CD4-positive, CD25-positive, alpha-beta regulatory T cell (primary cell): ENCODE measurements at regions not wholly inside any gene's neighbourhood (a gene's known extent, or its start where the extent isn't known, plus 50 kb on each side); places are given as distances from the start of the nearest gene placed in this dataset.

Source experiments
- ATAC-seq, 2 donors: fragments of 150-1000 bp; cut with Tn5 transposase; one replicate each; pipeline ENCODE4 v1.10.0; 2021; ENCODE audit warnings: low read depth in 2 of 2, moderate number of reproducible peaks in 2 of 2, moderate library complexity in 1 of 2
- DNase-seq, 3 donors: peaks; one replicate each; pipeline versions ENCODE4 v3.0.0 to v3.0.0-alpha.2; 2012 to 2022; ENCODE audit warnings: mixed read lengths in 1 of 3
- H3K27ac ChIP-seq: one replicate; pipeline ENCODE4 v1.7.0; 2013; ENCODE audit warnings: mild to moderate bottlenecking, low read length; ENCODE audit not compliant: insufficient read depth, poor library complexity, severe bottlenecking
- H3K27me3 ChIP-seq: one replicate; pipeline ENCODE4 v1.7.0; 2013; ENCODE audit warnings: low read length; ENCODE audit not compliant: control insufficient read depth, insufficient read depth
- H3K36me3 ChIP-seq: one replicate; pipeline ENCODE4 v1.7.0; 2013; ENCODE audit warnings: mild to moderate bottlenecking, low read length, moderate library complexity; ENCODE audit not compliant: control insufficient read depth, insufficient read depth
- H3K4me1 ChIP-seq: 2 replicates; pipeline ENCODE4 v1.7.0; 2013; ENCODE audit warnings: mild to moderate bottlenecking, low read length; ENCODE audit not compliant: insufficient read depth, control insufficient read depth, poor library complexity, severe bottlenecking
- H3K4me3 ChIP-seq: one replicate; pipeline ENCODE4 v1.7.0; 2013; ENCODE audit warnings: low read depth, mild to moderate bottlenecking, low read length, moderate library complexity
- H3K9me3 ChIP-seq, 2 experiments: 1 replicate in 1 of 2; 2 replicates in 1 of 2; pipeline ENCODE4 v1.7.0; 2013; ENCODE audit warnings: low read length in 2 of 2, mild to moderate bottlenecking in 1 of 2, moderate library complexity in 1 of 2; ENCODE audit not compliant: control insufficient read depth in 2 of 2
- H3K27ac Mint-ChIP-seq, 3 donors: one replicate each; pipeline ENCODE4 v1.8.0; 2020 to 2022; ENCODE audit warnings: mild to moderate bottlenecking in 3 of 3, mixed read lengths in 3 of 3, moderate library complexity in 2 of 3
- H3K27me3 Mint-ChIP-seq: one replicate; pipeline ENCODE4 v1.8.0; 2022; ENCODE audit warnings: mild to moderate bottlenecking, mixed read lengths
- H3K36me3 Mint-ChIP-seq: one replicate; pipeline ENCODE4 v1.8.0; 2020; ENCODE audit warnings: mixed read lengths
- H3K4me1 Mint-ChIP-seq, 4 donors: one replicate each; pipeline ENCODE4 v1.8.0; 2020 to 2022; ENCODE audit warnings: mixed read lengths in 4 of 4, mild to moderate bottlenecking in 1 of 4
- H3K4me3 Mint-ChIP-seq, 4 donors: one replicate each; pipeline ENCODE4 v1.8.0; 2020 to 2022; ENCODE audit warnings: mild to moderate bottlenecking in 4 of 4, mixed read lengths in 4 of 4, moderate library complexity in 3 of 4
- H3K9me3 Mint-ChIP-seq, 7 donors: one replicate each; pipeline ENCODE4 v1.8.0; 2020 to 2022; ENCODE audit warnings: mixed read lengths in 7 of 7, mild to moderate bottlenecking in 3 of 7, moderate library complexity in 2 of 7

DNA sequence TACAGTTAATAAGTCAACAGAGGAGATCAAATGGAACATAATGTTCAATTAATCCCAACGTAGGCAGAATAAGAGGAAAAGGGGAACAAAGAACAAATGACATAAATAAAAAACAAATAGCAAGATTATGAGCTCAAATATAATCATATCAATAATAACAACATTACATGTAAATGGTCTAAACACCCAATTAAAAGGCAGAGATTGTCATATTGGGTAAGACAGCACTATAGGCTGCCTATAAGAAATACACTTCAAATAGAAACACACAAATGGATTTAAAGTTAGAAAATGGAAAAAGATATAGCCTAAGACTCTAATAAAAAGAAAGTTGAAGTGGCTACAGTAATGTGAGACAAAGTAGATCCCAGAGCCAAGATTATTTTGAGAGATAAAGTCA, 126.4 kb upstream of the PTER start:
- Mint-ChIP-seq H3K27me3 (peaks cover 4% of the 10 kb centered on the region), H3K4me1 (no peaks in the 10 kb centered on the region), H3K27ac (no peak overlapping the region), H3K9me3 (peaks cover 0 to 8% (median 2%) of the 10 kb centered on the region in 7 donors), H3K36me3 (no peaks in the 10 kb centered on the region), H3K4me3 (no peak overlapping the region)
- Histone ChIP-seq H3K4me3 (no peak overlapping the region), H3K36me3 (no peaks in the 10 kb centered on the region), H3K27me3 (no peaks in the 10 kb centered on the region), H3K4me1 (no peaks in the 10 kb centered on the region), H3K9me3 (peaks cover 2 to 5% of the 10 kb centered on the region in 2 experiments), H3K27ac (no peak overlapping the region)
- no peak for ATAC-seq
- DNase-seq: no peak

DNA sequence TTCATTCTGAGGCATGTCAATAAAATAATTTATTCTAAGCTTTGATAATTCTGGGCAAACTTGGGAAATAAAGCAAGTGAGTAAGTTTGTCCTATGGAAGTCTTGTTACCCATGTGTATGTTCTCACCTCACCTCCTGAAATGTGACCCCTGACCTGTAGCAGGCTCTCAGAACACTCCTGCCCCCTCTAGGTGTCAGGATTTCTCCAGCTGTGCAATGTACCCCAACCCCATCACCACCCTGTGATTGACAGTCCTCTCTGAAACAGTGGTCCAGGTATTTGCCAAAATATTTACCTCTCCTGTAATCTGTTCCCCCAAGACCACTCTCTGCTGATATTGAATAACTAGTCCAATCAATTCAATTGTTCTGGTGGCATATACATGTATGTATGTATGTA, 122.6 kb upstream of the PTER start:
- peak in 1 of 3 donors; percentile 2 for DNase-seq
- Mint-ChIP-seq H3K27ac (no peak overlapping the region), H3K36me3 (no peaks in the 10 kb centered on the region), H3K4me1 (no peaks in the 10 kb centered on the region), H3K4me3 (no peak overlapping the region), H3K9me3 (peaks cover 0 to 8% (median 2%) of the 10 kb centered on the region in 7 donors), H3K27me3 (no peaks in the 10 kb centered on the region)
- Histone ChIP-seq H3K27me3 (no peaks in the 10 kb centered on the region), H3K36me3 (no peaks in the 10 kb centered on the region), H3K4me1 (no peaks in the 10 kb centered on the region), H3K27ac (no peak overlapping the region), H3K9me3 (peaks cover 2 to 5% of the 10 kb centered on the region in 2 experiments), H3K4me3 (no peak overlapping the region)
- ATAC-seq: no peak

DNA sequence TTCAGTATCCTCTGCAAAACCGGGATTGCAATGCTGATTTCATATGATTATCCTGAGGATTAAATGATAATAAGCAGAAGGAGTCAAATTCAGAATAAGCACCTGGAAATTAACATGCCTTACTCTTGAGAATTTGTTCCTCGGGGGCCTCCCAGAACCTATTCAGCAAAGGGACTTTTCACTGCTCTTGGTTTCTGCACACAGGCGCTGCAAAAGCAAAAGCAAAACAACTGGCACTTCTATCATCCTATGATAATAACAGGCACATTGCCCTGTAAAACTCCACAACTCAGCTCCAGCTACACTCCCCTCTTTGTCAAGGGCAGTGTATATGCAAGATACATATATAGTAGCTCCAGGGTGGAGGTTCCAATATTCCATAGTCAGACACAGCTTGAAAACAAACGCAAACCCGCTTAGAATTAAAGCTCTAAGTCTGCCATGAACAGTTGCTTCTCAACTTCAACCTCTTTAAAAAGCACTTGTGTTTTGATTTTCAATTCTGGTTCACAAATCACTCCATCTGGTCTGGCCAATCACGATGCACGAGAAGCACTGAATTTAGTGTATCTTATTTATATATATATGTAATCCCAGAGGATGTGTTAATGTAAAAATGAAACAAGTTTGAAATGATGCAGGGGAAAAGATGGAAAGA, 119.9 kb upstream of the PTER start:
- Mint-ChIP-seq H3K27me3 (no peaks in the 10 kb centered on the region), H3K27ac (no peak overlapping the region), H3K4me3 (no peak overlapping the region), H3K4me1 (no peaks in the 10 kb centered on the region), H3K36me3 (no peaks in the 10 kb centered on the region), H3K9me3 (peaks cover 0 to 1% (median 0%) of the 10 kb centered on the region in 7 donors)
- Histone ChIP-seq H3K9me3 (no peaks in the 10 kb centered on the region), H3K4me3 (no peak overlapping the region), H3K27me3 (no peaks in the 10 kb centered on the region), H3K4me1 (no peaks in the 10 kb centered on the region), H3K36me3 (no peaks in the 10 kb centered on the region), H3K27ac (no peak overlapping the region)
- DNase-seq: no peak
- no peak for ATAC-seq

DNA sequence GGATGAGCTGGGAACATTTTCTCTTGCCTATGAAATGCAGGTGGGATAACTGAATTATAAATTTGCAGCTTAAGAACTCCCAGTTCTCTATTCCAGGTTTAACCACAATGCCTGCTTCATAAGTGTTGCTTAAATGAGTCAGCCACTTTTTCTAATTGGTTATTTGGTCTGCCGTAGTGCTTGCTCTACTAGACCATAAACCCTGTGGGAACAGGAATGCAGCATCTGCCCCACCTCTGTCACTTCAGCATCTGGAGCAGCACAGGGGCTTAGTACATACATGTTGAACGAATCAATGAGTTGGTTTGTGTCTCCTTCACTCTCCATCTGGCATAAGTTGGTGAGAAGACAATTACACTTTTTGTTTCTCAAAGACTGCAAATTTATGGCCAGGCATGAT, 95.2 kb upstream of the PTER start:
- Mint-ChIP-seq H3K9me3 (no peaks in the 10 kb centered on the region), H3K4me3 (no peak overlapping the region), H3K36me3 (no peaks in the 10 kb centered on the region), H3K4me1 (no peaks in the 10 kb centered on the region), H3K27ac (no peak overlapping the region), H3K27me3 (peaks cover under 1% of the 10 kb centered on the region)
- H3K4me1 ChIP-seq: no peaks in the 10 kb centered on the region
- DNase-seq: no peak
- H3K9me3 ChIP-seq: no peaks in the 10 kb centered on the region
- H3K27ac ChIP-seq: no peak overlapping the region
- H3K4me3 ChIP-seq: no peak overlapping the region
- ATAC-seq: no peak
- H3K36me3 ChIP-seq: no peaks in the 10 kb centered on the region
- no peaks in the 10 kb centered on the region for H3K27me3 ChIP-seq

DNA sequence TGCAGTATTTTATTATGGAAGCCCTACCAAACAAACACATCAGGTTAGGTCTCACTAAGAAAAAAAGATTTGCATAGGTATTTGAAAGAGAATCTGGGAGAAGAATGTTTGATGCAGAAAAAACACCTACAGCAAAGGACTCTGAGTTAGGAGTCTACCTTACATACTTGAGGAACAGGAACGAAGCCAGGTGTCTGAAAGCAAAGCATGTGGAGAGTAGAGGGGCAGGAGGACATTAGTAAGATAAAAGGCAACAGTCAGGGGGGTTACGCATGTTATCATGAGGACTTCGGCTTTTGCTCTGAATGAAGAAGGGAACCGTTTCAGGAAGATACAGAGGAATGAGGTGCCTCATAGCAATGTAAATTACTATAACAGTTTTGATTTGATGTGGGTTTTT, 87.9 kb upstream of the PTER start:
- Mint-ChIP-seq H3K36me3 (no peaks in the 10 kb centered on the region), H3K4me1 (no peaks in the 10 kb centered on the region), H3K27ac (no peak overlapping the region), H3K9me3 (peaks cover 0 to 3% (median 0%) of the 10 kb centered on the region in 7 donors), H3K4me3 (no peak overlapping the region), H3K27me3 (no peaks in the 10 kb centered on the region)
- H3K27ac ChIP-seq: no peak overlapping the region
- ATAC-seq (no peak), DNase-seq (no peak)
- no peaks in the 10 kb centered on the region for H3K27me3 ChIP-seq
- no peak overlapping the region for H3K4me3 ChIP-seq
- no peaks in the 10 kb centered on the region for H3K36me3 ChIP-seq
- no peaks in the 10 kb centered on the region for H3K9me3 ChIP-seq
- no peaks in the 10 kb centered on the region for H3K4me1 ChIP-seq

DNA sequence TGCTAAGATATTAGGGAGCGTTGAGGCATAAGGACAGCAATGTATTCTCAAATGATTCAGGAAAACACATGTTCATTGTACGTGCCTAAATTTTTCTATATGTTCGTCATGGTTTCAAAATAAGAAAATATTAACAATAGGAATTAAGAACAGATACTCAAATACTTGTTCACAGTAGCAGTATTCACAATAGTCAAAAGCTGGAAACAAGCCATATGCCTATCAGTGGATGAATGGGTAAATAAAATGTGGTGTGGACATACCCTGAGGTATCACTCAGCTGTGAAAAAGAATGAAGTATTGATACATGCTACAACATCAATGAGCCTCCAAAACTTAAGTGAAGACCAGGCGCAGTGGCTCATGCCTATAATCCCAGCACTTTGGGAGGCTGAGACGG, 84.7 kb upstream of the PTER start:
- no peaks in the 10 kb centered on the region for H3K36me3 Mint-ChIP-seq
- Histone ChIP-seq H3K9me3 (no peaks in the 10 kb centered on the region), H3K27ac (no peak overlapping the region), H3K4me3 (no peak overlapping the region), H3K36me3 (no peaks in the 10 kb centered on the region), H3K27me3 (no peaks in the 10 kb centered on the region), H3K4me1 (no peaks in the 10 kb centered on the region)
- no peaks in the 10 kb centered on the region for H3K4me1 Mint-ChIP-seq
- no peak overlapping the region for H3K4me3 Mint-ChIP-seq
- H3K27ac Mint-ChIP-seq: no peak overlapping the region
- peaks cover 0 to 3% (median 0%) of the 10 kb centered on the region in 7 donors for H3K9me3 Mint-ChIP-seq
- no peaks in the 10 kb centered on the region for H3K27me3 Mint-ChIP-seq
- ATAC-seq (no peak), DNase-seq (no peak)

DNA sequence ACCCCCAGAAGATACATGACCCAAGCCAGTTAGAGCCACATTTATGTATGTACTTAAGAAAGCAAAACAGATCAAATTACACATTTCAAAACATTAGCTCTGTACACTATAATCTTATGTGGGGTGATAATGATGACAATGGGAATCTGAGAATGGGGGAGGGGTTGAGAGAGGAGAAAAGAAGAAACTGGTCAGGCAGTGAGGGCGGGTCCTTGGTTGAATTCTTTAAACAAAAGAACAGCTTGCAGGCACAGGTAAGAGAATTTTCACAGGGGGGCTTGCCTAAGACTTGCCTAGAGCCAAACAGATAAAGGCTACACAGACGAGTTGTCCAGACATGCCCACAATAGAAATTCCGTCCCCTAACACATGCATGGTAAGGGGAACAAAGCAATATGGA, 76.8 kb upstream of the PTER start:
- no peaks in the 10 kb centered on the region for H3K27me3 ChIP-seq
- no peak for ATAC-seq
- no peaks in the 10 kb centered on the region for H3K4me1 ChIP-seq
- DNase-seq: no peak
- H3K4me3 Mint-ChIP-seq: no peak overlapping the region
- H3K27ac Mint-ChIP-seq: no peak overlapping the region
- H3K36me3 ChIP-seq: no peaks in the 10 kb centered on the region
- no peak overlapping the region for H3K4me3 ChIP-seq
- H3K27me3 Mint-ChIP-seq: peaks cover 6% of the 10 kb centered on the region
- no peaks in the 10 kb centered on the region for H3K36me3 Mint-ChIP-seq
- H3K9me3 Mint-ChIP-seq: peaks cover 0 to 7% (median 0%) of the 10 kb centered on the region in 7 donors
- H3K9me3 ChIP-seq: no peaks in the 10 kb centered on the region
- no peak overlapping the region for H3K27ac ChIP-seq
- no peaks in the 10 kb centered on the region for H3K4me1 Mint-ChIP-seq

DNA sequence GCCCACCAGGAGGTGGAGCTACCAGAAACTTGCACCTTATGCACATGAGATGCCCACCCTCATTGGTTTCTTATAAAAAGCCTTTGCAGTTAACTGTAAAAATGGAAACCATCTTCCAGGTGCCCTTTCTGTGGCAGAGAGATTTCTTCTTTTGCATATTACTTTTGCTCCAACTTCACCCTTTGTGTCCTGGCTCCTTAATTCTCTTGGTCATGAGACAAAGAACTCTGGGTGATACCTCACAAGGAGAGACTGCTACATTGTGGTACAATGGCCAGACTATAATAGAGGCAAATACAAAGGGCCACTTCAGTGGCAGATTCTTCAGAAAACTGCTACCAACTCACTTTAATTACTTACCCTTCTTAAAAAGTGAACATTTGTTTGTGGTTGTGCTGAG, 76.4 kb upstream of the PTER start:
- no peaks in the 10 kb centered on the region for H3K9me3 ChIP-seq
- Mint-ChIP-seq H3K9me3 (peaks cover 0 to 7% (median 0%) of the 10 kb centered on the region in 7 donors), H3K27me3 (peaks cover 6% of the 10 kb centered on the region), H3K4me1 (no peaks in the 10 kb centered on the region), H3K4me3 (no peak overlapping the region), H3K27ac (no peak overlapping the region), H3K36me3 (no peaks in the 10 kb centered on the region)
- no peaks in the 10 kb centered on the region for H3K4me1 ChIP-seq
- H3K27me3 ChIP-seq: no peaks in the 10 kb centered on the region
- H3K4me3 ChIP-seq: no peak overlapping the region
- no peak for DNase-seq
- no peaks in the 10 kb centered on the region for H3K36me3 ChIP-seq
- no peak overlapping the region for H3K27ac ChIP-seq
- no peak for ATAC-seq
